Tibial artery (tissue), 4 donors: ENCODE measurements at regions not wholly inside any gene's neighbourhood (a gene's known extent, or its start where the extent isn't known, plus 50 kb on each side); places are given as distances from the start of the nearest gene placed in this dataset.

Source experiments
- DNase-seq, 2 donors: peaks; one replicate each; pipeline ENCODE4 v3.0.0-alpha.2; 2019
- H3K27ac ChIP-seq, 2 donors: fragments of 200-600 bp; sonication (generic) in 1 of 2; 1 replicate in 1 of 2; 2 replicates in 1 of 2; pipeline ENCODE4 v1.5.1; 2018 to 2019; ENCODE audit warnings: mild to moderate bottlenecking in 1 of 2
- H3K27me3 ChIP-seq, 2 donors: fragments of 200-600 bp; sonication (generic) in 1 of 2; one replicate each; pipeline versions ENCODE4 v1.5.1 to v1.6.0; 2016 to 2019
- H3K36me3 ChIP-seq, 3 donors: fragments of 200-600 bp; sonication (generic) in 2 of 3; one replicate each; pipeline ENCODE4 v1.5.1; 2016 to 2019; ENCODE audit warnings: mild to moderate bottlenecking in 2 of 3
- H3K4me1 ChIP-seq, 4 donors: fragments of 200-600 bp; sonication (generic) in 2 of 4; 1 replicate in 3 of 4; 2 replicates in 1 of 4; pipeline ENCODE4 v1.5.1; 2016 to 2019
- H3K4me3 ChIP-seq, 2 donors: fragments of 200-600 bp; sonication (generic) in 1 of 2; 1 replicate in 1 of 2; 2 replicates in 1 of 2; pipeline ENCODE4 v1.5.1; 2018 to 2019; ENCODE audit warnings: mild to moderate bottlenecking in 2 of 2
- H3K9me3 ChIP-seq, 3 donors: fragments of 200-600 bp; sonication (generic) in 1 of 3; one replicate each; pipeline ENCODE4 v1.5.1; 2016 to 2019
- intact Hi-C: fragments of 100-400 bp; cut with DNase I; formaldehyde crosslinking; loops from one replicate; pipeline ENCODE4 v1.15.0; 2023; ENCODE audit warnings: low total_unique reads
- TF ChIP-seq, protein P1 (sequence below), 2 experiments: fragments of 200-600 bp in 1 of 2; fragments of 450-650 bp in 1 of 2; IDR thresholded peaks; one replicate each; pipeline ENCODE4 v1.5.1; 2017 to 2019; ENCODE audit warnings: antibody characterized with exemption in 2 of 2, mild to moderate bottlenecking in 1 of 2, moderate library complexity in 1 of 2

DNA sequence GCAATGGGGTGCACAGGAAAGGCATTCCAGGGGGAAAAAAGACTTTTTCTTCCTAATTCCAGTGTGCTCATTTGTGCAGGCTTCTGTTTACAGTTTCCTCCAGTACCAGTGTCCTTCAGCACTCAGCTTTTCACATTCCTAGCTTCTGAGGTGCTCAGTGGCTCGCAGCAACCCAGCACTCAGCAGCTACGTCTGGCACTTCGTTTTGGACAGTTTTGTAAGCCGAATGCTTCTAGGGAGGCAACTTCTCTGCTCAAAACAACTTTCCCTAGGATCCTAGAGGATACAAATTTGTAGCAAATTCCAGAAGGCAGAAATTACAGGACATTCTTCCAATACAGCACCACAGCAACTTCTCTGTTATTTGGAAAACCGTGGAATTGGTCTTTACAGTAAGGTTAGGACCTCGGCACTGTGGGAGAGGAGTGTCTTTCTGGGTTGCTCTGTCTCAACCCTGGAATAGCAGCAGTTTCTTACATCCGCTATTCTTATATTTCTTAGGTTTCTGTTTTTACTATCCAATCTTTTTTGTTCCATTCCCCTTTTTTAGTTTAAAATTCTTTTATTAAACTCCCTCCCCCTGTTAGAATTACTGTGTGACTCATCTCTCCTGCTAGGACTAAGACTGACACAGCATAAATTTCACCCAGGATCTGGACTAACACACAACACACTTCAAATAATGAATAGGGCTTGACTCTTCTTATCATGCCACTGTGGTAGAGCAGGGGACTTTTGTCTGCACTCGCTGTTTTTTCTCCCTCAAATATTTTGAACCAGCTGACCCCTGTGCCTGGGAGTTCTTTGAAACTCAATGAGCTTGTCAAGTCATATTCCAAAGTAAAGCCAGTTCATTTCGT, 1314.7 kb downstream of the FSTL5 start:
- Histone ChIP-seq H3K4me1 (no peaks in the 10 kb centered on the region), H3K4me3 (no peak overlapping the region), H3K27me3 (no peaks in the 10 kb centered on the region), H3K27ac (no peak overlapping the region), H3K36me3 (no peaks in the 10 kb centered on the region), H3K9me3 (no peaks in the 10 kb centered on the region)
- intact Hi-C loops: no loop called here
- no peak for DNase-seq
- TF ChIP-seq, protein P1, sequence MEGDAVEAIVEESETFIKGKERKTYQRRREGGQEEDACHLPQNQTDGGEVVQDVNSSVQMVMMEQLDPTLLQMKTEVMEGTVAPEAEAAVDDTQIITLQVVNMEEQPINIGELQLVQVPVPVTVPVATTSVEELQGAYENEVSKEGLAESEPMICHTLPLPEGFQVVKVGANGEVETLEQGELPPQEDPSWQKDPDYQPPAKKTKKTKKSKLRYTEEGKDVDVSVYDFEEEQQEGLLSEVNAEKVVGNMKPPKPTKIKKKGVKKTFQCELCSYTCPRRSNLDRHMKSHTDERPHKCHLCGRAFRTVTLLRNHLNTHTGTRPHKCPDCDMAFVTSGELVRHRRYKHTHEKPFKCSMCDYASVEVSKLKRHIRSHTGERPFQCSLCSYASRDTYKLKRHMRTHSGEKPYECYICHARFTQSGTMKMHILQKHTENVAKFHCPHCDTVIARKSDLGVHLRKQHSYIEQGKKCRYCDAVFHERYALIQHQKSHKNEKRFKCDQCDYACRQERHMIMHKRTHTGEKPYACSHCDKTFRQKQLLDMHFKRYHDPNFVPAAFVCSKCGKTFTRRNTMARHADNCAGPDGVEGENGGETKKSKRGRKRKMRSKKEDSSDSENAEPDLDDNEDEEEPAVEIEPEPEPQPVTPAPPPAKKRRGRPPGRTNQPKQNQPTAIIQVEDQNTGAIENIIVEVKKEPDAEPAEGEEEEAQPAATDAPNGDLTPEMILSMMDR (IDR thresholded peaks at IDR 0.05): no peak

DNA sequence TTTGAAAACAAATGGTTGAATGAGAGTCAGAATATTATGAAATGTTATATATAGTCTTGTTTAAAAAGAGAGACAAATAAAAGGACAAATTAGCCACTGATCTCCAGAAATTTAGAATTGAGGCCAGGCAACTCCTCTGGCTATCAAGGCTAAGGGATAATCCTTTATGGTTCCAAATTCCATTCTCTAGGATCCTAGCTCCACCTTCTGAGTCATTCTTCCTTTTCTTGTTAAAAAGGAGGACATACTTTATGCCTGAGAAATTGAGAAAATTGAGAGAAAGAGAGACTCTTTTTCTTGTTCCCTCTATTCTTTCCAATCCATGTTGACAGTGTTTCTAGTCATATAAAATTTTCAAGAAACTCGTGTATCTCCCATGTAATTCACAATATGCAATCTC, 1299.5 kb downstream of the FSTL5 start:
- no peak overlapping the region for H3K27ac ChIP-seq
- no peaks in the 10 kb centered on the region for H3K27me3 ChIP-seq
- no peaks in the 10 kb centered on the region for H3K9me3 ChIP-seq
- H3K4me3 ChIP-seq: no peak overlapping the region
- no peaks in the 10 kb centered on the region for H3K4me1 ChIP-seq
- intact Hi-C loops: no loop called here
- TF ChIP-seq, protein P1 (IDR thresholded peaks at IDR 0.05): no peak
- H3K36me3 ChIP-seq: no peaks in the 10 kb centered on the region
- no peak for DNase-seq

DNA sequence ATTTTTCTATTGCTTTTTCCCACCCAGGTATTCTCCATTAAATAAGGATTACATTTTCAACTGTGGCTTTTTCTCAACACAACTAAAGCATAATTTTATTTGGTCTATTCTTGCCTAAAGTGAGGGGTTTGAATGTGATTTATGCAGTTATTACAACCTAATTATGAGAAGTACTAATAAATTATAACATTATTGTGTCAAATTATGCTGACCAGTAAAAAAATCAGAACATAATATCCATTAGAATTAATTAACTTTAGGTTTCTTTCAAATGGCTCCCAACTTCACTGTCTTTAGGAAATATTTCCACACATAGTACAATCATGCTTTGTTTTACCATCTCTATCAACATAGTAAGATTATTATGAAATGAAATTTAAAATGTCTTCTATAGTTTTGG, 1293.9 kb downstream of the FSTL5 start:
- H3K27ac ChIP-seq: no peak overlapping the region
- H3K4me3 ChIP-seq: no peak overlapping the region
- H3K9me3 ChIP-seq: no peaks in the 10 kb centered on the region
- intact Hi-C loops: no loop called here
- no peaks in the 10 kb centered on the region for H3K36me3 ChIP-seq
- H3K4me1 ChIP-seq: no peaks in the 10 kb centered on the region
- DNase-seq: no peak
- TF ChIP-seq, protein P1 (IDR thresholded peaks at IDR 0.05): no peak
- no peaks in the 10 kb centered on the region for H3K27me3 ChIP-seq

DNA sequence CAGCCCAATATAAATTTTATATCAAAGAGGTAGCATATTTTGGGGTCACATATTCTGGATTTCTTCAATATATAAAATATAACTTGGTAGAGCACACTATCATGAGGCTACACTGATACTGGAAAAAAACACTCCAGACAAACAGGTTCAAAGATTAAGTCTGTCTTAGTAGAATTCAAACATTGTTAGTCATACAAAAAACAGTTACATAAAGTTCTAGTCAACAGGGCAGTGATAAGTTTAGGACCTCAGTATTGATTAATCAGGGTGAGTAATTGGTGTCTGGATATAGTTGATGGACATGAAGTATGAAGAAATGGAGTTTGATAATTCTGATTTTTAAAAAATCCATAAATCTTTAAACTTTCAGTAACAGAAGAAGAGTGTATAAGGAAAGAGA, 1291.3 kb downstream of the FSTL5 start:
- H3K9me3 ChIP-seq: no peaks in the 10 kb centered on the region

DNA sequence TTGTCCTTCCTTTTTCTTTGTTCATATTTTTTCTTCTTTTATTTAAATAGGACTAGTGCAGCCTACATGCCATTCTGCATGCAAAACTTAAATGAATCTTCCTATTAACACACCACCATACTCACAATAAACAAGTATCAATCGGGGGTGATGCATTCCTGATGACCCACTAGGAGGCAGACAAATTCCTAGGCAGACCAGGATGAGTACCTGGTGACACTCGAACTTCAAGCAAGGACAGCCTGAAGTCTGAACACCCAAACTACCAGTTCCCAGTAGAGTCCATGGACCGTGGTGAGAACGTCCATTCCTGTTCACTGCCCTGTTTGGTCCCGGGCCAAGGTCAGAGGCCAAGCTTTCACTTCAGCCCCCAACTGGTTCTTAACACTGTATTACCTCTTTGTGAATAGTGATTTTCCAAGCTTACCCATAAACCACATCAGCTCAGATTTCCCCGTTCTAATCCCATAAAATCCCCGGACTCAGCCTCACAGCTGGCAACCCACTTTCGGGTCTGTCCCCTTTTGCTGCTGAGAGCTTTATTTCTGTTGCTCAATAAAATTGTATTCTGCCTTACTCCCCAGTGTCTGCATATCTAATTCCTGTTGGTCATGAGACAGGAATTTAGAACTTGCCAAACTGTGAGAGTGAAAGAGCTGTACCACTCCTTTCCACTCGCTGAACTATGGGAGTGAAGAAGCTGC, 1286.6 kb downstream of the FSTL5 start:
- Histone ChIP-seq H3K27ac (no peak overlapping the region), H3K27me3 (no peaks in the 10 kb centered on the region), H3K9me3 (no peaks in the 10 kb centered on the region), H3K36me3 (no peaks in the 10 kb centered on the region), H3K4me1 (no peaks in the 10 kb centered on the region), H3K4me3 (no peak overlapping the region)
- no peak for DNase-seq
- TF ChIP-seq, protein P1 (IDR thresholded peaks at IDR 0.05): no peak
- intact Hi-C loops: no loop called here

More for the DNA sequence above, 1291.3 kb downstream of the FSTL5 start:
- intact Hi-C loops: no loop called here
- DNase-seq: no peak
- TF ChIP-seq, protein P1 (IDR thresholded peaks at IDR 0.05): no peak
- no peak overlapping the region for H3K4me3 ChIP-seq
- H3K27ac ChIP-seq: no peak overlapping the region
- H3K36me3 ChIP-seq: no peaks in the 10 kb centered on the region
- no peaks in the 10 kb centered on the region for H3K4me1 ChIP-seq
- H3K27me3 ChIP-seq: no peaks in the 10 kb centered on the region
